ENCODE measurements at regions not wholly inside any gene's neighbourhood (a gene's known extent, or its start where the extent isn't known, plus 50 kb on each side); places are given as distances from the start of the nearest gene placed in this dataset.

- TF ChIP-seq POLR2A (IDR thresholded peaks at IDR 0.05): no peak
- no peak for TF ChIP-seq CTCF (IDR thresholded peaks at IDR 0.05)
Measured at GRCh38 chr5:18797222-18797621, 1163.0 kb downstream of the TAF11L14 start.

All from Peyer's patch (tissue), 4 donors.